Right lobe of liver (tissue), 6 donors: ENCODE measurements at regions not wholly inside any gene's neighbourhood (a gene's known extent, or its start where the extent isn't known, plus 50 kb on each side); places are given as distances from the start of the nearest gene placed in this dataset.

Experiments used
- ATAC-seq, 4 donors: fragments of 200-7000 bp; cut with Tn5 transposase; one replicate each; pipeline ENCODE4 v1.9.1; 2020; ENCODE audit warnings: mild to moderate bottlenecking in 4 of 4, moderate library complexity in 4 of 4
- DNase-seq, 3 donors: peaks; one replicate each; pipeline ENCODE4 v3.0.0-alpha.2; 2020
- H3K27ac ChIP-seq, 3 donors: fragments of 200-600 bp; one replicate each; pipeline ENCODE4 v1.8.0; 2022
- H3K27me3 ChIP-seq, 2 donors: fragments of 200-600 bp; one replicate each; pipeline ENCODE4 v1.8.0; 2022
- H3K36me3 ChIP-seq, 4 donors: fragments of 200-600 bp; sonication (generic) in 1 of 4; one replicate each; pipeline versions ENCODE4 v1.5.1 to v1.8.0; 2017 to 2022; ENCODE audit warnings: control low read depth in 1 of 4
- H3K4me1 ChIP-seq, 4 donors: fragments of 200-600 bp; sonication (generic) in 1 of 4; one replicate each; pipeline versions ENCODE4 v1.5.1 to v1.8.0; 2017 to 2022; ENCODE audit warnings: control low read depth in 1 of 4
- H3K4me3 ChIP-seq, 3 donors: fragments of 200-600 bp; one replicate each; pipeline ENCODE4 v1.8.0; 2022
- H3K9me3 ChIP-seq, 4 donors: fragments of 200-600 bp; sonication (generic) in 1 of 4; one replicate each; pipeline versions ENCODE4 v1.5.1 to v1.8.0; 2017 to 2022; ENCODE audit warnings: control low read depth in 1 of 4
- CTCF ChIP-seq, 4 donors: fragments of 200-600 bp in 3 of 4; fragments of 450-650 bp in 1 of 4; IDR thresholded peaks; one replicate each; pipeline versions ENCODE4 v1.5.1 to v1.8.0; 2016 to 2022; ENCODE audit warnings: antibody characterized with exemption in 4 of 4, mild to moderate bottlenecking in 2 of 4
- POLR2A ChIP-seq: fragments of 450-650 bp; IDR thresholded peaks from one replicate; pipeline ENCODE4 v1.6.1; 2017; ENCODE audit warnings: antibody characterized with exemption, mild to moderate bottlenecking
- WGBS: methylation state at CpG from one replicate; pipeline ENCODE4 v1.1.6; 2018; ENCODE audit warnings: low coverage, low lambda C conversion rate; ENCODE audit not compliant: insufficient coverage; ENCODE audit errors: missing lambda C conversion rate; 5-methylcytosine and 5-hydroxymethylcytosine counted together
- intact Hi-C, 2 donors: fragments of 100-400 bp; cut with DNase I; formaldehyde crosslinking; loops; one replicate each; pipeline versions ENCODE4 v1.11.2 to v1.14.1; 2022
- donor health status: DM: no; HTN: yes; CAD: no.
- donor health status: DM: no; HTN: no; CAD: no.
- donor health status: DM: no; HTN: no; CAD: no.
- donor health status: DM: no; HTN: yes; CAD: no.
- donor health status: DM: no; HTN: yes; CAD: no.

DNA sequence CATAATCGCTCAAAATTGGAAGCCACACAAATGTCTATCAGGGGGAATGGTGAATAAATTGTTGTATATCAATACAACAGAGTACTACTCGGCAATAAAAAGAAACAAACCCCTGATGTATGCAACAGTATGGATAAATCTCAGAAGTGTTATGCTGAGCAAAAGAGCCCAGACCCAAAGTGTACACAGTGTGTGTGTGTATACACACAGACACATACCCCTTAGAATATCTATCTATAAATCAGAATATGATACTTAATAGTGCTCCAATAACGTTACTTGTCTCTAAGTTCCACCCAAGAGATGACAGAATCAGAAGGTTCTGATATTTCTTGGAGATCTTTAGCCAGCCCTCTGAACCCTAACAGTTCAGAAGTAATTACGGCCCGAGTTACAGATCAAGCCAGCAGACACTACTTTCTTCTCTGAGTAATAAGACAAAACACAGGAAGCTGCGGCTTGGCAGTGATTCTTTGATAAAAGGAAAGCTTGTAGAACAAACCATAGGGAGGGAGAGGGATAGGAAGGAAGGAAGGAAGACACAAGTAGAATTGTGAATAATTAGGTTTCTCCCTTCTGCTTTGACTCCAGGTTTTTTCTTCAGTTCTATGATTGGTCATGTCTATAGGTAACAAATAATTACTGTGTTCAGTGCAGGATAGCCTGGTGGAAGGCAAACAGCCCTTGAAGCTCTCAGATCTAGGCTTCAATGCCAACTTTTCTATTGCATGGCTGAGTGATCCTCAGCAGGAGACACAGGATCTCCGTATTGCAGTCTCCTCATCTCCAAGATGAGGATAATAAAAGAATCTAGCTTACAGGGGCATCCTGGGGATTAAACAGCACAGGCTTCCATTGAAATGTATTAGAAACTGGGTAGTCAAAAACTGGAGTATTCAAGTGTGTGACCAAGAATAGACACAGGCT is 75.6 kb upstream of the TEAD1 start:
- intact Hi-C loops = no loop called here
- Histone ChIP-seq H3K9me3 (no peaks in the 10 kb centered on the region), H3K27me3 (no peaks in the 10 kb centered on the region), H3K27ac (no peak overlapping the region), H3K4me1 (peaks cover 0 to 7% (median 1%) of the 10 kb centered on the region in 4 donors), H3K36me3 (no peaks in the 10 kb centered on the region), H3K4me3 (no peak overlapping the region)
- TF ChIP-seq CTCF (IDR thresholded peaks at IDR 0.05) (no peak), POLR2A (no peak)
- no peak for ATAC-seq
- DNase-seq = no peak
- WGBS = 67% methylated on average over 7 of the region's 7 CpGs

GRCh38 chr11:12599408-12600143 is 74.6 kb upstream of the TEAD1 start:
- ATAC-seq (peak; percentile 93 to 98 (median 96)), DNase-seq (peak; percentile 74 to 86 (median 82))
- H3K9me3 ChIP-seq = no peaks in the 10 kb centered on the region
- 38% methylated on average over 15 of the region's 15 CpGs for WGBS
- no peaks in the 10 kb centered on the region for H3K27me3 ChIP-seq
- H3K4me3 ChIP-seq = no peak overlapping the region
- intact Hi-C loops = loop anchor here (5.0 to 10.0 kb wide), 2 partner anchors 293 to 295 kb away; no protein-coding TSS in a partner anchor
- peak; percentile 78 to 93 (median 84) for TF ChIP-seq CTCF (IDR thresholded peaks at IDR 0.05)
- no peak for TF ChIP-seq POLR2A
- H3K36me3 ChIP-seq = no peaks in the 10 kb centered on the region
- peaks cover 0 to 7% (median 1%) of the 10 kb centered on the region in 4 donors for H3K4me1 ChIP-seq
- no peak overlapping the region for H3K27ac ChIP-seq

DNA sequence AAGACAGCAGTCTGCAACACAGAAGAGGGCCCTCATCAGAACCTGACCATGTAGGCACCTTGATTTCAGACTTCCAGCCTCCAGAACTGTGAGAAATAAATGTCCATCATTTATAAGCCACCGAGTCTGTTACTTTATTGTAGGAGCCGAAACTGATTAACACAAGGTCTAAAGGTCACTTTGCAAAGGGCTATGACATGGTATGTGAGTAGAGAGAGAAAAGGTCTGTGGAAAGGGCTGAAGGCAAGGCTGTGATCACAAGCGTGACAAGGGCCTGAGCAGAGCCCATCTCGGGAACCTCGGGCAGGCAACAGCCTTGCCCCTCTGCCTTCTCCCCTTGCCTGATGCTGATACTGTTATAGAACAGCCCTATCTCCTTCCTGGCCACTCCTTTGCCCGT is 73.4 kb upstream of the TEAD1 start:
- Histone ChIP-seq H3K36me3 (no peaks in the 10 kb centered on the region), H3K4me1 (peaks cover 0 to 7% (median 1%) of the 10 kb centered on the region in 4 donors), H3K4me3 (no peak overlapping the region), H3K27me3 (no peaks in the 10 kb centered on the region), H3K27ac (no peak overlapping the region), H3K9me3 (no peaks in the 10 kb centered on the region)
- ATAC-seq = peak; percentile 76 to 92 (median 82)
- TF ChIP-seq CTCF (IDR thresholded peaks at IDR 0.05) (no peak), POLR2A (no peak)
- WGBS = 39% methylated on average over 6 of the region's 6 CpGs
- no peak for DNase-seq
- intact Hi-C loops = loop anchor here (5.0 to 10.0 kb wide), 2 partner anchors 291 to 294 kb away; no protein-coding TSS in a partner anchor

DNA sequence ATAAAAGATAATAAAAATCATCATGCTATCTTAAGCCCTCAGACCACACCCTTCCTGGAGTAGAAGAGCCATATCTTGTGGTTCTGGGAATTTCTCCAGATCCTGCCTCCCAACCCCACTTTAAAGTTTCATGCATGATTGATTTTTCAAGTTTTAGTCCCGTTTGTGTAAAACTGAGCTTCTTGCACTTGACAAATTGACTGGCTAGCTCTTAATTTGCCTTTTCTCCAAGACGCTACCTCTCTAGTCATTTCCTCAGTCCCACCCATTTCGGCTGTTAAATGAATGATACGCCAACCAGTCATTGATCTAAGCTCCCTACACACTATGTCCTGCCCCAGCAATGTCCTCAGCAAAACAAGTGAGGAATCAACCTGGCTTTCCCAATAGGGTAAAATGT is 71.8 kb upstream of the TEAD1 start:
- Histone ChIP-seq H3K27ac (no peak overlapping the region), H3K4me3 (no peak overlapping the region), H3K27me3 (no peaks in the 10 kb centered on the region), H3K9me3 (no peaks in the 10 kb centered on the region), H3K36me3 (no peaks in the 10 kb centered on the region), H3K4me1 (peaks cover 0 to 7% (median 1%) of the 10 kb centered on the region in 4 donors)
- intact Hi-C loops = loop anchor here (5.0 to 10.0 kb wide), 2 partner anchors 290 to 292 kb away; no protein-coding TSS in a partner anchor
- DNase-seq = no peak
- TF ChIP-seq CTCF (IDR thresholded peaks at IDR 0.05) (no peak), POLR2A (no peak)
- ATAC-seq = no peak
- 66% methylated on average over 4 of the region's 4 CpGs for WGBS
